ENCODE measurements at regions not wholly inside any gene's neighbourhood (a gene's known extent, or its start where the extent isn't known, plus 50 kb on each side); places are given as distances from the start of the nearest gene placed in this dataset.
"Not testable (repeated sequence)": the region's sequence is repeated elsewhere in the genome, so short reads cannot be mapped to it uniquely, and the experiment has no call there.

GRCh38 chr2:82139979-82140611 is 1835.5 kb upstream of the LRRTM1 start:
- no peak for DNase-seq

GRCh38 chr2:82137441-82137840 is 1832.9 kb upstream of the LRRTM1 start:
- no peak for DNase-seq

GRCh38 chr2:82128051-82128450 is 1823.5 kb upstream of the LRRTM1 start:
- no peak for DNase-seq

- no peak for DNase-seq
These were observed 1820.1 kb upstream of the LRRTM1 start for GRCh38 chr2:82124629-82125028.

- DNase-seq = no peak
These were observed 1816.1 kb upstream of the LRRTM1 start for GRCh38 chr2:82120654-82121053.

GRCh38 chr2:82120115-82120514 is 1815.6 kb upstream of the LRRTM1 start:
- DNase-seq = no peak

GRCh38 chr2:82109418-82109817 is 1804.9 kb upstream of the LRRTM1 start:
- no peak for DNase-seq

- no peak for DNase-seq
These were observed 1794.1 kb upstream of the LRRTM1 start for GRCh38 chr2:82098617-82099016.

GRCh38 chr2:82089518-82089917 is 1785.0 kb upstream of the LRRTM1 start:
- DNase-seq = no peak

GRCh38 chr2:82084679-82085392 is 1780.3 kb upstream of the LRRTM1 start:
- DNase-seq = no peak

- no peak for DNase-seq
These were observed 1771.3 kb upstream of the LRRTM1 start for GRCh38 chr2:82075875-82076274.

GRCh38 chr2:82062463-82062862 is 1757.9 kb upstream of the LRRTM1 start:
- DNase-seq = no peak

- DNase-seq = no peak
These were observed 1751.3 kb upstream of the LRRTM1 start for GRCh38 chr2:82055846-82056245.

GRCh38 chr2:82043867-82044266 is 1739.3 kb upstream of the LRRTM1 start:
- no peak for DNase-seq

GRCh38 chr2:82027921-82028615 is 1723.5 kb upstream of the LRRTM1 start:
- no peak for DNase-seq

- no peak for DNase-seq
These were observed 1719.2 kb upstream of the LRRTM1 start for GRCh38 chr2:82023710-82024109.

GRCh38 chr2:82013641-82014040 is 1709.1 kb upstream of the LRRTM1 start:
- DNase-seq = no peak

- no peak for DNase-seq
These were observed 1702.6 kb upstream of the LRRTM1 start for GRCh38 chr2:82007071-82007664.

GRCh38 chr2:82005889-82006288 is 1701.3 kb upstream of the LRRTM1 start:
- not testable (repeated sequence) for DNase-seq

- DNase-seq = no peak
These were observed 1697.1 kb upstream of the LRRTM1 start for GRCh38 chr2:82001614-82002013.

- no peak for DNase-seq
These were observed 1696.1 kb upstream of the LRRTM1 start for GRCh38 chr2:82000606-82001005.

GRCh38 chr2:81996332-81996731 is 1691.8 kb upstream of the LRRTM1 start:
- DNase-seq = no peak

GRCh38 chr2:81991282-81991681 is 1686.7 kb upstream of the LRRTM1 start:
- no peak for DNase-seq

- DNase-seq = no peak
These were observed 1682.8 kb upstream of the LRRTM1 start for GRCh38 chr2:81987370-81987769.
